GM06990 (cell line): ENCODE measurements at regions not wholly inside any gene's neighbourhood (a gene's known extent, or its start where the extent isn't known, plus 50 kb on each side); places are given as distances from the start of the nearest gene placed in this dataset.

ENCODE experiments used
- DNase-seq: peaks from one replicate; pipeline ENCODE4 v3.0.0-alpha.2; 2011; ENCODE audit not compliant: insufficient read length; ENCODE audit errors: extremely low read depth
- H3K27me3 ChIP-seq: replicated peaks from 2 replicates; pipeline ENCODE4 v1.6.0; 2011; ENCODE audit warnings: low read length; ENCODE audit not compliant: control insufficient read depth, insufficient read depth
- H3K36me3 ChIP-seq: 2 replicates; pipeline ENCODE4 v1.5.1; 2011; ENCODE audit warnings: low read length; ENCODE audit not compliant: control insufficient read depth, insufficient read depth
- H3K4me3 ChIP-seq: replicated peaks from 2 replicates; pipeline ENCODE4 v1.5.1; 2011; ENCODE audit warnings: low read depth, mild to moderate bottlenecking, control low read depth, low read length
- CTCF ChIP-seq: IDR thresholded peaks from 2 replicates; pipeline ENCODE4 v1.5.1; 2011; ENCODE audit warnings: low read length, control low read depth, mild to moderate bottlenecking, inconsistent platforms; ENCODE audit not compliant: insufficient read depth, poor library complexity, severe bottlenecking

- H3K27me3 ChIP-seq: no peaks in the 10 kb centered on the region; the same call in 1 of the 2 replicates
- H3K36me3 ChIP-seq: no peaks in the 10 kb centered on the region
- DNase-seq: no peak
- no peak overlapping the region for H3K4me3 ChIP-seq
- no peak for TF ChIP-seq CTCF
These were observed 454.0 kb upstream of the GRAMD2B start for GRCh38 chr5:125969011-125969813.

- Histone ChIP-seq H3K36me3 (no peaks in the 10 kb centered on the region), H3K27me3 (no peaks in the 10 kb centered on the region; the same call in 1 of the 2 replicates), H3K4me3 (no peak overlapping the region)
- no peak for TF ChIP-seq CTCF
- DNase-seq: no peak
These were observed 453.4 kb upstream of the GRAMD2B start for GRCh38 chr5:125969814-125970171.

GRCh38 chr5:125970631-125971307 lies 452.4 kb upstream of the GRAMD2B start:
- H3K36me3 ChIP-seq: no peaks in the 10 kb centered on the region
- TF ChIP-seq CTCF: no peak
- DNase-seq: no peak
- H3K4me3 ChIP-seq: no peak overlapping the region
- no peaks in the 10 kb centered on the region; the same call in 1 of the 2 replicates for H3K27me3 ChIP-seq

GRCh38 chr5:125972706-125973105 lies 450.5 kb upstream of the GRAMD2B start:
- DNase-seq: no peak
- no peak overlapping the region for H3K4me3 ChIP-seq
- H3K36me3 ChIP-seq: no peaks in the 10 kb centered on the region
- TF ChIP-seq CTCF: no peak
- H3K27me3 ChIP-seq: no peaks in the 10 kb centered on the region; the same call in 1 of the 2 replicates

GRCh38 chr5:125974679-125975078 lies 448.5 kb upstream of the GRAMD2B start:
- H3K36me3 ChIP-seq: no peaks in the 10 kb centered on the region
- DNase-seq: no peak
- H3K27me3 ChIP-seq: no peaks in the 10 kb centered on the region
- no peak for TF ChIP-seq CTCF
- H3K4me3 ChIP-seq: no peak overlapping the region
